ENCODE measurements at regions not wholly inside any gene's neighbourhood (a gene's known extent, or its start where the extent isn't known, plus 50 kb on each side); places are given as distances from the start of the nearest gene placed in this dataset.

GRCh38 chr5:57939771-57940170, 457.2 kb upstream of the ACTBL2 start:
- no peak for DNase-seq
- intact Hi-C loops (cut with DNase I), result loop anchor here in 1 of 10 donors (10.0 kb wide), 1 partner anchor 65 kb away; no protein-coding TSS in a partner anchor
- H3K9me3 ChIP-seq, result peaks cover 0 to 4% (median 0%) of the 10 kb centered on the region in 11 donors
- H3K36me3 ChIP-seq, result no peaks in the 10 kb centered on the region
- H3K4me1 ChIP-seq, result no peaks in the 10 kb centered on the region
- 51 to 52% methylated on average over 3 of the region's 3 CpGs for WGBS, 2 donors
- H3K4me3 ChIP-seq, result no peak overlapping the region
- H3K27me3 ChIP-seq, result no peaks in the 10 kb centered on the region
- no peak overlapping the region for H3K27ac ChIP-seq
- ATAC-seq, result no peak
- TF ChIP-seq CTCF (IDR thresholded peaks at IDR 0.05), result no peak

DNA sequence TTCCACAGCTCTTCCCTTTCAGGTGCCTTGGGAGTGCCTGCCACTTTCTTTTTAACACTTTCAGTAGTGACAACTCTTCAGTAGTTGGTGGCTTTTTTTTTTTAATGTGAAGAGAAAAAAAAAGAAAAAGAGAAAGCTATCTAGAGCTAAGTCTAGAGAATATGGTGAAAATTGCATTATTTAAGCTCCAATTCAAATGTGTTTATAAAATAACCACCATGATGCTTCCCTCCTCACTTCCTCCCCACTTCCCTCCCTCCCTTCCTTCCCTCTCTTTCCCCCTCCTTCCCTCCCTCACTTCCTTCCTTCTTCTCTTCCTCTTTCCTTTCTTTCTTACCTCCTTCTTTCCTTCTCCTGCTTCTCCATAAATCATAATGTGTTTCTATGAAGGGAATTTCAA, 456.7 kb upstream of the ACTBL2 start:
- Histone ChIP-seq H3K27ac (no peak overlapping the region), H3K4me1 (no peaks in the 10 kb centered on the region), H3K27me3 (no peaks in the 10 kb centered on the region), H3K9me3 (peaks cover 0 to 4% (median 0%) of the 10 kb centered on the region in 11 donors), H3K4me3 (no peak overlapping the region), H3K36me3 (no peaks in the 10 kb centered on the region)
- ATAC-seq, result no peak
- intact Hi-C loops (cut with DNase I), result loop anchor here in 1 of 10 donors (10.0 kb wide), 1 partner anchor 65 kb away; no protein-coding TSS in a partner anchor
- TF ChIP-seq CTCF (IDR thresholded peaks at IDR 0.05), result no peak
- DNase-seq, result no peak

GRCh38 chr5:57938174-57938557, 455.6 kb upstream of the ACTBL2 start:
- TF ChIP-seq CTCF (IDR thresholded peaks at IDR 0.05), result peak in 1 of 9 donors; percentile 26
- H3K4me3 ChIP-seq, result no peak overlapping the region
- no peaks in the 10 kb centered on the region for H3K27me3 ChIP-seq
- ATAC-seq (no peak), DNase-seq (no peak)
- no peaks in the 10 kb centered on the region for H3K9me3 ChIP-seq
- H3K27ac ChIP-seq, result no peak overlapping the region
- no peaks in the 10 kb centered on the region for H3K36me3 ChIP-seq
- intact Hi-C loops (cut with DNase I), result loop anchor here in 1 of 10 donors (10.0 kb wide), 1 partner anchor 67 kb away; no protein-coding TSS in a partner anchor
- no peaks in the 10 kb centered on the region for H3K4me1 ChIP-seq

- Histone ChIP-seq H3K27ac (no peak overlapping the region), H3K9me3 (no peaks in the 10 kb centered on the region), H3K4me3 (no peak overlapping the region), H3K27me3 (no peaks in the 10 kb centered on the region), H3K4me1 (no peaks in the 10 kb centered on the region), H3K36me3 (no peaks in the 10 kb centered on the region)
- intact Hi-C loops (cut with DNase I), result loop anchor here in 1 of 10 donors (10.0 kb wide), 1 partner anchor 67 kb away; no protein-coding TSS in a partner anchor
- TF ChIP-seq CTCF (IDR thresholded peaks at IDR 0.05), result no peak
- ATAC-seq, result no peak
- no peak for DNase-seq
- 89 to 93% methylated on average over 4 of the region's 4 CpGs for WGBS, 2 donors
Measured at GRCh38 chr5:57937501-57938173, 455.0 kb upstream of the ACTBL2 start.
